ENCODE measurements at regions not wholly inside any gene's neighbourhood (a gene's known extent, or its start where the extent isn't known, plus 50 kb on each side); places are given as distances from the start of the nearest gene placed in this dataset.

- TF ChIP-seq CTCF (conservative IDR thresholded peaks at IDR 0.05; ENCODE audit: low read length) (no peak), EZH2phosphoT487 (IDR thresholded peaks at IDR 0.05; ENCODE audit: borderline replicate concordance) (no peak)
Measured at GRCh38 chr7:41000042-41000441, 702.8 kb downstream of the INHBA start.
